OCI-LY1 (cell line): ENCODE measurements at regions not wholly inside any gene's neighbourhood (a gene's known extent, or its start where the extent isn't known, plus 50 kb on each side); places are given as distances from the start of the nearest gene placed in this dataset.

ENCODE experiments used
- H2AFZ ChIP-seq: fragments of 200-600 bp; sonication (generic), shearing (Covaris generic); 2 replicates; pipeline ENCODE4 v1.6.0; 2014; ENCODE audit warnings: antibody characterized with exemption, mild to moderate bottlenecking, low read length
- H3F3A ChIP-seq: fragments of 200-600 bp; sonication (generic), shearing (Covaris generic); 2 replicates; pipeline ENCODE4 v1.6.0; 2014; ENCODE audit warnings: mild to moderate bottlenecking, antibody characterized with exemption, low read length, moderate library complexity; ENCODE audit not compliant: insufficient read depth
- H3K27ac ChIP-seq: fragments of 200-600 bp; sonication (generic); 2 replicates; pipeline ENCODE4 v1.5.1; 2014; ENCODE audit warnings: low read length, mixed run types, mild to moderate bottlenecking, low read depth; ENCODE audit not compliant: poor library complexity, severe bottlenecking
- H3K27me3 ChIP-seq: fragments of 200-600 bp; sonication (generic); 2 replicates; pipeline ENCODE4 v1.6.0; 2014; ENCODE audit warnings: antibody characterized with exemption, mild to moderate bottlenecking, low read length, moderate library complexity; ENCODE audit not compliant: insufficient read depth
- H3K36me3 ChIP-seq: fragments of 200-600 bp; sonication (generic); 2 replicates; pipeline ENCODE4 v1.6.1; 2014; ENCODE audit warnings: mild to moderate bottlenecking, antibody characterized with exemption, low read length, moderate library complexity, mixed read lengths; ENCODE audit not compliant: insufficient read depth
- H3K4me1 ChIP-seq: fragments of 200-600 bp; sonication (generic); 2 replicates; pipeline ENCODE4 v1.5.1; 2014; ENCODE audit warnings: mild to moderate bottlenecking, low read length, moderate library complexity; ENCODE audit not compliant: insufficient read depth, severe bottlenecking
- H3K4me2 ChIP-seq: fragments of 200-600 bp; sonication (generic), shearing (Covaris generic); 2 replicates; pipeline ENCODE4 v1.6.1; 2014; ENCODE audit warnings: low read length
- H3K4me3 ChIP-seq: fragments of 200-600 bp; sonication (generic); 2 replicates; pipeline ENCODE4 v1.5.1; 2014; ENCODE audit warnings: low read length, low read depth, mild to moderate bottlenecking, mixed read lengths; ENCODE audit not compliant: poor library complexity, severe bottlenecking
- H3K79me2 ChIP-seq: fragments of 200-600 bp; shearing (Covaris generic); 2 replicates; pipeline ENCODE4 v1.6.1; 2016; ENCODE audit warnings: mixed run types, low read length, mixed read lengths; ENCODE audit not compliant: insufficient read depth
- H3K9ac ChIP-seq: fragments of 200-600 bp; sonication (generic), shearing (Covaris generic); 2 replicates; pipeline ENCODE4 v1.6.1; 2014; ENCODE audit warnings: mild to moderate bottlenecking, low read length, mixed read lengths
- H3K9me2 ChIP-seq: fragments of 200-600 bp; sonication (generic), shearing (Covaris generic); 2 replicates; pipeline ENCODE4 v1.6.1; 2014; ENCODE audit warnings: low read depth, mild to moderate bottlenecking, low read length, mixed read lengths
- H3K9me3 ChIP-seq: fragments of 200-600 bp; shearing (Covaris generic); 2 replicates; pipeline ENCODE4 v1.6.1; 2014; ENCODE audit warnings: low read length, mixed read lengths
- H4K20me1 ChIP-seq: fragments of 200-600 bp; sonication (generic), shearing (Covaris generic); 2 replicates; pipeline ENCODE4 v1.6.0; 2016; ENCODE audit warnings: mild to moderate bottlenecking, low read length; ENCODE audit not compliant: insufficient read depth
- CTCF ChIP-seq: fragments of 200-600 bp; sonication (generic), shearing (Covaris generic); IDR thresholded peaks from 2 replicates; pipeline ENCODE4 v1.5.1; 2017; ENCODE audit warnings: mild to moderate bottlenecking, antibody characterized with exemption, low read length, moderate library complexity, mixed read lengths
- EZH2 ChIP-seq: fragments of 200-600 bp; sonication (generic), shearing (Covaris generic); IDR thresholded peaks from 2 replicates; pipeline ENCODE4 v1.8.0; 2017; ENCODE audit warnings: borderline replicate concordance, mixed run types, mild to moderate bottlenecking, antibody characterized with exemption, low read length, moderate library complexity, mixed read lengths

GRCh38 chr22:49147617-49148175 is 680.0 kb downstream of the BRD1 start:
- H3K27me3 ChIP-seq, result no peaks in the 10 kb centered on the region
- no peak overlapping the region for H3K4me3 ChIP-seq
- H4K20me1 ChIP-seq, result no peaks in the 10 kb centered on the region
- H3K9ac ChIP-seq, result no peak overlapping the region
- TF ChIP-seq CTCF, result no peak
- TF ChIP-seq EZH2, result no peak
- no peak overlapping the region for H3K27ac ChIP-seq
- H3K36me3 ChIP-seq, result no peaks in the 10 kb centered on the region
- no peak overlapping the region for H3K4me2 ChIP-seq
- no peaks in the 10 kb centered on the region for H3K79me2 ChIP-seq
- no peaks in the 10 kb centered on the region for H3K9me3 ChIP-seq
- no peaks in the 10 kb centered on the region for H3F3A ChIP-seq
- no peak overlapping the region for H2AFZ ChIP-seq
- H3K4me1 ChIP-seq, result no peaks in the 10 kb centered on the region
- H3K9me2 ChIP-seq, result no peaks in the 10 kb centered on the region

- Histone ChIP-seq H3F3A (no peaks in the 10 kb centered on the region), H2AFZ (no peak overlapping the region), H3K9me3 (no peaks in the 10 kb centered on the region), H3K4me3 (no peak overlapping the region), H3K4me2 (no peak overlapping the region), H3K9me2 (no peaks in the 10 kb centered on the region), H3K4me1 (no peaks in the 10 kb centered on the region), H3K36me3 (no peaks in the 10 kb centered on the region), H4K20me1 (no peaks in the 10 kb centered on the region), H3K27me3 (no peaks in the 10 kb centered on the region), H3K79me2 (no peaks in the 10 kb centered on the region), H3K27ac (no peak overlapping the region), H3K9ac (no peak overlapping the region)
- TF ChIP-seq CTCF (no peak), EZH2 (no peak)
Observed at GRCh38 chr22:49147171-49147570, 680.5 kb downstream of the BRD1 start.

- H2AFZ ChIP-seq, result no peak overlapping the region
- H3K4me3 ChIP-seq, result no peak overlapping the region
Observed at GRCh38 chr22:49146511-49146910, 681.2 kb downstream of the BRD1 start.

More at GRCh38 chr22:49146511-49146910, 681.2 kb downstream of the BRD1 start:
- Histone ChIP-seq H3K36me3 (no peaks in the 10 kb centered on the region), H3K9me3 (no peaks in the 10 kb centered on the region), H3K27me3 (no peaks in the 10 kb centered on the region), H3K4me1 (no peaks in the 10 kb centered on the region), H3K9me2 (no peaks in the 10 kb centered on the region), H3K27ac (no peak overlapping the region), H4K20me1 (no peaks in the 10 kb centered on the region), H3F3A (no peaks in the 10 kb centered on the region), H3K4me2 (no peak overlapping the region), H3K79me2 (no peaks in the 10 kb centered on the region), H3K9ac (no peak overlapping the region)
- TF ChIP-seq CTCF (no peak), EZH2 (no peak)
